HCT116 (cell line): ENCODE measurements at regions not wholly inside any gene's neighbourhood (a gene's known extent, or its start where the extent isn't known, plus 50 kb on each side); places are given as distances from the start of the nearest gene placed in this dataset.

Experiments used
- ATAC-seq: fragments of 200-7000 bp; cut with Tn5 transposase; 2 replicates; pipeline ENCODE4 v1.9.1; 2020; ENCODE audit warnings: mild to moderate bottlenecking, moderate library complexity
- BruUV-seq: library from RNA; stranded (reverse); fragments of 400-500 nt; replicated peaks from 2 replicates; lab custom pipeline; 2021; lab: Mats Ljungman, UMichigan
- CTCF ChIA-PET: fragments of 300-600 bp; sonication (Branson Sonifier 250); formaldehyde crosslinking; loops from one replicate; lab custom pipeline; 2021; ENCODE audit warnings: antibody characterized with exemption; lab: Charles Lee
- POLR2A ChIA-PET: fragments of 300-600, 350-600 bp; sonication (Branson Sonifier 250); formaldehyde crosslinking; loops from one replicate; lab custom pipeline; 2021; ENCODE audit warnings: antibody characterized with exemption; lab: Charles Lee
- RAD21 ChIA-PET, 2 experiments: fragments of 300-600 bp; sonication (Branson Sonifier 250); formaldehyde crosslinking; loops; one replicate each; lab custom pipeline; 2023; ENCODE audit warnings: low total read pairs in 2 of 2; ENCODE audit not compliant: uncharacterized antibody in 2 of 2, unreplicated experiment in 2 of 2, low non-redundant PET in 1 of 2; lab: Charles Lee
- DNase-seq: peaks from one replicate; pipeline ENCODE4 v3.0.0-alpha.2; 2010; ENCODE audit warnings: low read depth, low spot score
- H2AFZ ChIP-seq: fragments of 200-600 bp; shearing (Covaris generic), sonication (generic); 2 replicates; pipeline ENCODE4 v1.6.1; 2017; ENCODE audit warnings: low read depth, mixed run types, mixed read lengths, antibody characterized with exemption, low read length; ENCODE audit not compliant: poor library complexity, severe bottlenecking
- H3K27ac ChIP-seq: 2 replicates; pipeline ENCODE4 v1.5.1; 2012; ENCODE audit warnings: low read depth, low read length
- H3K27me3 ChIP-seq: fragments of 200-600 bp; sonication (generic); 2 replicates; pipeline ENCODE4 v1.6.1; 2016; ENCODE audit warnings: mixed run types, low read length, mixed read lengths; ENCODE audit not compliant: insufficient read depth
- H3K36me3 ChIP-seq, 2 experiments: fragments of 200-500 bp in 1 of 2; fragments of 200-600 bp in 1 of 2; sonication (Bioruptor generic) in 1 of 2; sonication (generic) in 1 of 2; 2 replicates each; pipeline versions ENCODE4 v1.5.1 to v1.6.1; 2014 to 2016; ENCODE audit warnings: low read length in 2 of 2, inconsistent platforms in 1 of 2, mixed read lengths in 1 of 2, mixed run types in 1 of 2; ENCODE audit not compliant: insufficient read depth in 2 of 2, control insufficient read depth in 1 of 2
- H3K4me1 ChIP-seq, 2 experiments: fragments of 200-600 bp in 1 of 2; sonication (generic) in 1 of 2; 2 replicates each; pipeline versions ENCODE4 v1.5.1 to v1.6.1; 2012 to 2017; ENCODE audit warnings: low read length in 2 of 2, inconsistent platforms in 1 of 2, mild to moderate bottlenecking in 1 of 2, mixed read lengths in 1 of 2, mixed run types in 1 of 2, moderate library complexity in 1 of 2; ENCODE audit not compliant: insufficient read depth in 2 of 2, control insufficient read depth in 1 of 2
- H3K4me2 ChIP-seq: fragments of 200-600 bp; sonication (generic); 2 replicates; pipeline ENCODE4 v1.6.1; 2017; ENCODE audit warnings: mixed run types, low read length, mixed read lengths
- H3K4me3 ChIP-seq, 2 experiments: fragments of 200-600 bp in 1 of 2; sonication (generic) in 1 of 2; replicated peaks in 1 of 2; 2 replicates each; pipeline ENCODE4 v1.5.1; 2011 to 2016; ENCODE audit warnings: low read length in 2 of 2, control low read depth in 1 of 2, low read depth in 1 of 2, mild to moderate bottlenecking in 1 of 2, mixed read lengths in 1 of 2, mixed run types in 1 of 2
- H3K79me2 ChIP-seq: fragments of 200-600 bp; sonication (generic); 2 replicates; pipeline ENCODE4 v1.6.1; 2017; ENCODE audit warnings: mild to moderate bottlenecking, mixed run types, low read length, moderate library complexity, mixed read lengths; ENCODE audit not compliant: insufficient read depth
- H3K9ac ChIP-seq: fragments of 200-600 bp; sonication (generic); 2 replicates; pipeline ENCODE4 v1.6.1; 2016; ENCODE audit warnings: low read length, mixed read lengths
- H3K9me2 ChIP-seq: fragments of 200-600 bp; sonication (generic), shearing (Covaris generic); 2 replicates; pipeline ENCODE4 v1.6.1; 2017; ENCODE audit warnings: mixed run types, mild to moderate bottlenecking, moderate library complexity; ENCODE audit not compliant: insufficient read depth
- H3K9me3 ChIP-seq, 2 experiments: fragments of 200-500 bp in 1 of 2; fragments of 200-600 bp in 1 of 2; sonication (Bioruptor generic) in 1 of 2; sonication (generic) in 1 of 2; 2 replicates each; pipeline ENCODE4 v1.6.1; 2014 to 2017; ENCODE audit warnings: low read length in 2 of 2, mixed read lengths in 2 of 2, inconsistent platforms in 1 of 2, low read depth in 1 of 2, mild to moderate bottlenecking in 1 of 2, mixed run types in 1 of 2, moderate library complexity in 1 of 2; ENCODE audit not compliant: control insufficient read depth in 1 of 2, insufficient read depth in 1 of 2
- H4K20me1 ChIP-seq: fragments of 200-600 bp; sonication (generic), shearing (Covaris generic); 2 replicates; pipeline ENCODE4 v1.6.1; 2017; ENCODE audit warnings: mixed run types, mild to moderate bottlenecking, moderate library complexity; ENCODE audit not compliant: insufficient read depth
- ATF3 ChIP-seq: IDR thresholded peaks from 2 replicates; pipeline ENCODE4 v1.6.1; 2012
- CEBPB ChIP-seq: IDR thresholded peaks from 2 replicates; pipeline ENCODE4 v1.6.1; 2012; ENCODE audit warnings: low read depth
- CTCF ChIP-seq, 3 experiments: fragments of 200-600 bp in 1 of 3; sonication (generic) in 1 of 3; IDR thresholded peaks in 2 of 3; conservative IDR thresholded peaks in 1 of 3; 2 replicates each; pipeline ENCODE4 v1.5.1; 2012 to 2017; ENCODE audit warnings: low read depth in 2 of 3, low read length in 2 of 3, antibody characterized with exemption in 1 of 3, borderline replicate concordance in 1 of 3, control low read depth in 1 of 3, mild to moderate bottlenecking in 1 of 3, mixed read lengths in 1 of 3, mixed run types in 1 of 3, moderate library complexity in 1 of 3; ENCODE audit not compliant: insufficient read depth in 1 of 3
- EGR1 ChIP-seq: IDR thresholded peaks from 2 replicates; pipeline ENCODE4 v1.6.1; 2012; ENCODE audit warnings: low read depth
- ELF1 ChIP-seq: IDR thresholded peaks from 2 replicates; pipeline ENCODE4 v1.6.1; 2012; ENCODE audit warnings: low read depth, borderline replicate concordance
- EZH2 ChIP-seq: fragments of 200-600 bp; sonication (generic); IDR thresholded peaks from 2 replicates; pipeline ENCODE4 v1.6.1; 2017; ENCODE audit warnings: antibody characterized with exemption, mixed run types
- EZH2phosphoT487 ChIP-seq: fragments of 200-600 bp; IDR thresholded peaks from 2 replicates; pipeline ENCODE4 v1.6.1; 2018; ENCODE audit warnings: antibody characterized with exemption, borderline replicate concordance
- JUND ChIP-seq: IDR thresholded peaks from 2 replicates; pipeline ENCODE4 v1.6.1; 2012
- MAX ChIP-seq: IDR thresholded peaks from 2 replicates; pipeline ENCODE4 v1.6.1; 2012
- RAD21 ChIP-seq: IDR thresholded peaks from 2 replicates; pipeline ENCODE4 v1.6.1; 2012; ENCODE audit warnings: low read depth, mild to moderate bottlenecking
- SIN3A ChIP-seq: IDR thresholded peaks from 2 replicates; pipeline ENCODE4 v1.6.1; 2012; ENCODE audit warnings: low read depth
- SP1 ChIP-seq: IDR thresholded peaks from 2 replicates; pipeline ENCODE4 v1.6.1; 2012; ENCODE audit warnings: low read depth
- TCF7L2 ChIP-seq: IDR thresholded peaks from 2 replicates; pipeline ENCODE4 v1.7.0; 2011; ENCODE audit warnings: borderline replicate concordance, inconsistent platforms; ENCODE audit not compliant: insufficient read depth, insufficient read length; ENCODE audit errors: extremely low read depth
- YY1 ChIP-seq: IDR thresholded peaks from 2 replicates; pipeline ENCODE4 v1.6.1; 2011; ENCODE audit warnings: low read length, low read depth, moderate library complexity, mild to moderate bottlenecking; ENCODE audit not compliant: insufficient replicate concordance; ENCODE audit errors: extremely low read depth
- ZBTB33 ChIP-seq: IDR thresholded peaks from 2 replicates; pipeline ENCODE4 v1.6.1; 2011; ENCODE audit warnings: mild to moderate bottlenecking, low read length, moderate library complexity; ENCODE audit not compliant: insufficient replicate concordance; ENCODE audit errors: extremely low read depth
- ZFX ChIP-seq: fragments of 450-650 bp; IDR thresholded peaks from 2 replicates; pipeline ENCODE4 v1.6.1; 2017
- ZNF274 ChIP-seq: fragments of 200-500 bp; sonication (Bioruptor generic); IDR thresholded peaks from 2 replicates; pipeline ENCODE4 v1.6.1; 2014; ENCODE audit warnings: mild to moderate bottlenecking, low read depth, low read length, inconsistent platforms
- intact Hi-C: fragments of 100-400 bp; cut with micrococcal nuclease; formaldehyde crosslinking; loops from 2 replicates; pipeline ENCODE4 v1.10.0; 2022

- H3K27ac ChIP-seq, result no peak overlapping the region
- H3K9me2 ChIP-seq, result no peaks in the 10 kb centered on the region
- H3K4me3 ChIP-seq, result no peak overlapping the region
- BruUV-seq, result no TSS peak
- intact Hi-C loops, result no loop called here
- CTCF ChIA-PET, result no interaction called here
- DNase-seq, result no peak
- no peaks in the 10 kb centered on the region for H3K27me3 ChIP-seq
- H3K4me2 ChIP-seq, result no peak overlapping the region
- ATAC-seq, result peak; percentile 58
- no peaks in the 10 kb centered on the region for H4K20me1 ChIP-seq
- RAD21 ChIA-PET, result no interaction called here
- POLR2A ChIA-PET, result no interaction called here
- no peaks in the 10 kb centered on the region for H3K4me1 ChIP-seq
- H3K9me3 ChIP-seq, result no peaks in the 10 kb centered on the region
- no peak overlapping the region for H2AFZ ChIP-seq
- H3K36me3 ChIP-seq, result no peaks in the 10 kb centered on the region
- no peaks in the 10 kb centered on the region for H3K79me2 ChIP-seq
- no peak for TF ChIP-seq SIN3A
- H3K9ac ChIP-seq, result no peak overlapping the region
Measured at GRCh38 chr1:24987875-24988557, 57.9 kb upstream of the RUNX3 start.

GRCh38 chr1:24987424-24987823 is 57.3 kb upstream of the RUNX3 start:
- H2AFZ ChIP-seq, result no peak overlapping the region
- H3K9me3 ChIP-seq, result no peaks in the 10 kb centered on the region
- ChIA-PET RAD21 (no interaction called here), POLR2A (no interaction called here), CTCF (no interaction called here)
- no peaks in the 10 kb centered on the region for H4K20me1 ChIP-seq
- H3K36me3 ChIP-seq, result no peaks in the 10 kb centered on the region
- H3K79me2 ChIP-seq, result no peaks in the 10 kb centered on the region
- DNase-seq, result no peak
- H3K27ac ChIP-seq, result no peak overlapping the region
- no peak overlapping the region for H3K4me2 ChIP-seq
- BruUV-seq, result no TSS peak
- no peak for ATAC-seq
- H3K27me3 ChIP-seq, result no peaks in the 10 kb centered on the region
- H3K9ac ChIP-seq, result no peak overlapping the region
- intact Hi-C loops, result no loop called here
- H3K4me3 ChIP-seq, result no peak overlapping the region
- H3K9me2 ChIP-seq, result no peaks in the 10 kb centered on the region
- no peaks in the 10 kb centered on the region for H3K4me1 ChIP-seq
- TF ChIP-seq EGR1 (no peak), ATF3 (no peak), ELF1 (no peak), CEBPB (no peak), ZNF274 (no peak), YY1 (no peak), EZH2phosphoT487 (no peak), MAX (no peak), ZFX (no peak), CTCF (IDR thresholded peaks at IDR 0.05 in 2 of 3, conservative IDR thresholded peaks at IDR 0.05 in 1 of 3; ENCODE audit: borderline replicate concordance in 1 of 3, insufficient read depth in 1 of 3, low read depth in 2 of 3, low read length in 2 of 3) (no peak), RAD21 (no peak), SP1 (no peak), TCF7L2 (no peak), EZH2 (no peak), SIN3A (no peak), JUND (no peak), ZBTB33 (no peak)
